GM12878 (cell line): ENCODE measurements at regions not wholly inside any gene's neighbourhood (a gene's known extent, or its start where the extent isn't known, plus 50 kb on each side); places are given as distances from the start of the nearest gene placed in this dataset.

Experiments used
- ATAC-seq: fragments of 200-7000 bp; cut with Tn5 transposase; 3 replicates; pipeline ENCODE4 v1.9.1; 2020; ENCODE audit warnings: mild to moderate bottlenecking, moderate library complexity
- BruUV-seq: library from RNA; stranded (reverse); fragments of 400-500 nt; replicated peaks from 2 replicates; lab custom pipeline; 2021; lab: Mats Ljungman, UMichigan
- CTCF ChIA-PET: fragments of 300-600 bp; sonication (Branson Sonifier 250); formaldehyde crosslinking; extraction: SDS; loops from one replicate; lab custom pipeline; 2021; ENCODE audit warnings: inconsistent platforms; lab: Yijun Ruan, JAX
- POLR2A ChIA-PET: fragments of 350-600 bp; formaldehyde crosslinking; extraction: SDS; loops from one replicate; lab custom pipeline; 2021; ENCODE audit warnings: inconsistent platforms; lab: Charles Lee
- RAD21 ChIA-PET: fragments of 300-600 bp; sonication (Branson Sonifier 250); formaldehyde crosslinking; loops from one replicate; lab custom pipeline; 2023; ENCODE audit warnings: antibody characterized with exemption; ENCODE audit not compliant: unreplicated experiment; lab: Charles Lee
- SMC1A ChIA-PET: fragments of 300-600 bp; sonication (Branson Sonifier 250); formaldehyde crosslinking; loops from one replicate; lab custom pipeline; 2023; ENCODE audit not compliant: unreplicated experiment, uncharacterized antibody; lab: Charles Lee
- DNase-seq: peaks from one replicate; pipeline ENCODE4 v3.0.0-alpha.2; 2011; ENCODE audit warnings: low read depth, low spot score
- FAIRE-seq: peaks from 3 replicates; lab custom pipeline; 2011; peaks lifted over from hg19 to GRCh38; lab: Jason Lieb, UNC
- H2AFZ ChIP-seq: 2 replicates; pipeline ENCODE4 v1.6.0; 2011; ENCODE audit warnings: low read depth, low read length, control low read depth; ENCODE audit not compliant: control insufficient read depth
- H3K27ac ChIP-seq: 2 replicates; pipeline ENCODE4 v1.5.1; 2011; ENCODE audit warnings: control low read depth; ENCODE audit not compliant: control insufficient read depth, insufficient read depth
- H3K27me3 ChIP-seq, 2 experiments: replicated peaks in 1 of 2; 2 replicates each; pipeline versions ENCODE4 v1.6.0 to v1.6.1; 2011; ENCODE audit warnings: low read length in 1 of 2; ENCODE audit not compliant: control insufficient read depth in 2 of 2, insufficient read depth in 2 of 2
- H3K36me3 ChIP-seq, 2 experiments: 2 replicates each; pipeline ENCODE4 v1.5.1; 2011; ENCODE audit warnings: low read length in 1 of 2; ENCODE audit not compliant: control insufficient read depth in 2 of 2, insufficient read depth in 2 of 2
- H3K4me1 ChIP-seq: 2 replicates; pipeline ENCODE4 v1.6.1; 2011; ENCODE audit warnings: mild to moderate bottlenecking, low read length, moderate library complexity, mixed read lengths; ENCODE audit not compliant: control insufficient read depth, insufficient read depth
- H3K4me2 ChIP-seq: 2 replicates; pipeline ENCODE4 v1.6.0; 2011; ENCODE audit warnings: control low read depth; ENCODE audit not compliant: control insufficient read depth, insufficient read depth
- H3K4me3 ChIP-seq: fragments of 200-600 bp; sonication (generic); 2 replicates; pipeline ENCODE4 v1.5.1; 2016
- H3K79me2 ChIP-seq: 2 replicates; pipeline ENCODE4 v1.6.0; 2011; ENCODE audit warnings: low read length; ENCODE audit not compliant: control insufficient read depth, insufficient read depth
- H3K9ac ChIP-seq: 2 replicates; pipeline ENCODE4 v1.8.0; 2011; ENCODE audit warnings: low read length, control low read depth, mixed read lengths; ENCODE audit not compliant: control insufficient read depth, insufficient read depth
- H3K9me3 ChIP-seq: replicated peaks from 3 replicates; pipeline ENCODE4 v1.5.1; 2011; ENCODE audit warnings: mild to moderate bottlenecking, low read length; ENCODE audit not compliant: control insufficient read depth, insufficient read depth
- H4K20me1 ChIP-seq: 2 replicates; pipeline ENCODE4 v1.6.0; 2011; ENCODE audit not compliant: control insufficient read depth, insufficient read depth
- ELK1 ChIP-seq: IDR thresholded peaks from 2 replicates; pipeline ENCODE4 v1.6.1; 2012; ENCODE audit warnings: low read depth, low read length, improper control_type of control experiment
- NFIC ChIP-seq: IDR thresholded peaks from 2 replicates; pipeline ENCODE4 v1.6.1; 2012; ENCODE audit warnings: low read depth, mild to moderate bottlenecking, inconsistent platforms, low read length, moderate library complexity
- POLR2A ChIP-seq: IDR thresholded peaks from 2 replicates; pipeline ENCODE4 v1.6.1; 2011; ENCODE audit warnings: low read depth, mild to moderate bottlenecking, low read length
- PRDM15 ChIP-seq: fragments of 450-650 bp; formaldehyde crosslinking; IDR thresholded peaks from 2 replicates; pipeline ENCODE4 v1.4.0; 2020; ENCODE audit warnings: mild to moderate bottlenecking, moderate library complexity
- RBBP5 ChIP-seq: fragments of 200-600 bp; sonication (generic); conservative IDR thresholded peaks from 2 replicates; pipeline ENCODE4 v1.6.1; 2016
- ZBED1 ChIP-seq: IDR thresholded peaks from 2 replicates; pipeline ENCODE4 v1.6.1; 2016; ENCODE audit warnings: borderline replicate concordance
- ZNF217 ChIP-seq: fragments of 450-650 bp; IDR thresholded peaks from 2 replicates; pipeline ENCODE4 v1.6.1; 2017; ENCODE audit warnings: antibody characterized with exemption, mild to moderate bottlenecking
- ZNF274 ChIP-seq: IDR thresholded peaks from one replicate; pipeline ENCODE4 v1.8.0; 2011; ENCODE audit not compliant: insufficient read length, insufficient read depth
- WGBS: methylation state at CpG from one replicate; pipeline ENCODE4 v1.1.6; 2016; ENCODE audit warnings: low lambda C conversion rate; ENCODE audit not compliant: insufficient replicate concordance, insufficient coverage; ENCODE audit errors: missing lambda C conversion rate; 5-methylcytosine and 5-hydroxymethylcytosine counted together
- in situ Hi-C: fragments of 300-500 bp; cut with MboI; formaldehyde crosslinking; loops from 9 replicates; pipeline ENCODE4 v1.14.3; 2018; ENCODE audit warnings: mixed read lengths
- intact Hi-C: fragments of 100-400 bp; cut with micrococcal nuclease; formaldehyde crosslinking; loops from one replicate; pipeline ENCODE4 v1.14.2; 2022; ENCODE audit not compliant: unreplicated experiment

- ChIA-PET SMC1A (interaction anchor here (0.7 kb wide), 1 partner anchor 359 kb away, joined by 3 read pairs; no protein-coding TSS in a partner anchor), CTCF (interaction anchor here (0.6 to 0.7 kb wide), 2 partner anchors 31 to 561 kb away, joined by 3 to 4 read pairs; no protein-coding TSS in a partner anchor), POLR2A (no interaction called here), RAD21 (no interaction called here)
- intact Hi-C loops (no loop called here), in situ Hi-C loops (no loop called here)
- H3K79me2 ChIP-seq = no peaks in the 10 kb centered on the region
- H3K4me3 ChIP-seq = no peak overlapping the region
- ATAC-seq (no peak), FAIRE-seq (no peak), DNase-seq (no peak)
- H3K27ac ChIP-seq = no peak overlapping the region
- TF ChIP-seq RBBP5 (no peak), ZBED1 (no peak), ELK1 (no peak), NFIC (no peak), ZNF217 (no peak), PRDM15 (no peak), ZNF274 (no peak), POLR2A (no peak)
- no TSS peak for BruUV-seq
- no peak overlapping the region for H3K9ac ChIP-seq
- no peak overlapping the region for H2AFZ ChIP-seq
- no peaks in the 10 kb centered on the region for H3K4me1 ChIP-seq
- no peak overlapping the region for H3K4me2 ChIP-seq
- H4K20me1 ChIP-seq = no peaks in the 10 kb centered on the region
- no peaks in the 10 kb centered on the region for H3K9me3 ChIP-seq
- whole genome bisulfite sequencing = 11% methylated on average over 2 of the region's 2 CpGs
- no peaks in the 10 kb centered on the region for H3K27me3 ChIP-seq
- no peaks in the 10 kb centered on the region for H3K36me3 ChIP-seq
Measured at GRCh38 chr2:167726788-167727187, 520.6 kb downstream of the STK39 start.
